Mesenchymal stem cell (in vitro differentiated cells and primary cell): ENCODE measurements at regions not wholly inside any gene's neighbourhood (a gene's known extent, or its start where the extent isn't known, plus 50 kb on each side); places are given as distances from the start of the nearest gene placed in this dataset.
"Not testable (repeated sequence)": the region's sequence is repeated elsewhere in the genome, so short reads cannot be mapped to it uniquely, and the experiment has no call there.

Experiments used
- DNase-seq: peaks from one replicate; pipeline ENCODE4 v3.0.0-alpha.2; 2013
- H2AFZ ChIP-seq: one replicate; pipeline ENCODE4 v1.6.1; 2013; ENCODE audit warnings: low read depth, mild to moderate bottlenecking, control low read depth, inconsistent platforms, low read length, moderate library complexity
- H2AK5ac ChIP-seq: 2 replicates; pipeline ENCODE4 v1.6.1; 2013; ENCODE audit warnings: low read length, moderate library complexity, mild to moderate bottlenecking, inconsistent platforms; ENCODE audit not compliant: severe bottlenecking
- H2BK120ac ChIP-seq: one replicate; pipeline ENCODE4 v1.6.1; 2013; ENCODE audit warnings: low read depth, mild to moderate bottlenecking, inconsistent platforms, low read length, moderate library complexity
- H2BK12ac ChIP-seq, 2 experiments: one replicate each; pipeline ENCODE4 v1.6.1; 2013; ENCODE audit warnings: inconsistent platforms in 2 of 2, low read length in 2 of 2, mild to moderate bottlenecking in 2 of 2, moderate library complexity in 2 of 2, control low read depth in 1 of 2
- H2BK15ac ChIP-seq: one replicate; pipeline ENCODE4 v1.6.1; 2013; ENCODE audit warnings: mild to moderate bottlenecking, low read depth, inconsistent platforms; ENCODE audit not compliant: poor library complexity, severe bottlenecking
- H2BK5ac ChIP-seq: 2 replicates; pipeline ENCODE4 v1.6.1; 2013; ENCODE audit warnings: low read depth, mild to moderate bottlenecking, low read length, control low read depth, inconsistent platforms; ENCODE audit not compliant: poor library complexity, severe bottlenecking
- H3K14ac ChIP-seq, 2 experiments: one replicate each; pipeline ENCODE4 v1.6.1; 2013; ENCODE audit warnings: inconsistent platforms in 2 of 2, low read length in 2 of 2, control low read depth in 1 of 2, mild to moderate bottlenecking in 1 of 2, moderate library complexity in 1 of 2
- H3K18ac ChIP-seq, 2 experiments: one replicate each; pipeline ENCODE4 v1.6.1; 2013; ENCODE audit warnings: inconsistent platforms in 2 of 2, low read length in 2 of 2, control low read depth in 1 of 2, low read depth in 1 of 2, mild to moderate bottlenecking in 1 of 2
- H3K23ac ChIP-seq, 2 experiments: one replicate each; pipeline ENCODE4 v1.6.1; 2013; ENCODE audit warnings: inconsistent platforms in 2 of 2, low read length in 2 of 2, mild to moderate bottlenecking in 2 of 2, moderate library complexity in 2 of 2, control low read depth in 1 of 2
- H3K27ac ChIP-seq: 2 replicates; pipeline ENCODE4 v1.5.1; 2013; ENCODE audit warnings: mild to moderate bottlenecking, moderate library complexity, low read length, control low read depth, inconsistent platforms; ENCODE audit not compliant: poor library complexity, severe bottlenecking
- H3K27me3 ChIP-seq, 2 experiments: 2 replicates each; pipeline versions ENCODE4 v1.6.1 to v1.7.0; 2013; ENCODE audit warnings: low read length in 2 of 2, mild to moderate bottlenecking in 2 of 2, moderate library complexity in 2 of 2, control low read depth in 1 of 2, inconsistent platforms in 1 of 2; ENCODE audit not compliant: control insufficient read depth in 1 of 2, insufficient read depth in 1 of 2
- H3K36me3 ChIP-seq, 2 experiments: 2 replicates each; pipeline versions ENCODE4 v1.6.1 to v1.7.0; 2013; ENCODE audit warnings: low read length in 2 of 2, control low read depth in 1 of 2, inconsistent platforms in 1 of 2, low read depth in 1 of 2, mild to moderate bottlenecking in 1 of 2; ENCODE audit not compliant: insufficient read depth in 2 of 2, control insufficient read depth in 1 of 2
- H3K4ac ChIP-seq, 2 experiments: one replicate each; pipeline ENCODE4 v1.6.1; 2013; ENCODE audit warnings: inconsistent platforms in 2 of 2, low read length in 2 of 2, mild to moderate bottlenecking in 2 of 2, moderate library complexity in 2 of 2, control low read depth in 1 of 2, low read depth in 1 of 2
- H3K4me1 ChIP-seq: 2 replicates; pipeline ENCODE4 v1.6.1; 2013; ENCODE audit warnings: low read depth, low read length, control low read depth; ENCODE audit not compliant: control insufficient read depth, insufficient read depth
- H3K4me2 ChIP-seq: 2 replicates; pipeline ENCODE4 v1.6.1; 2013; ENCODE audit warnings: low read length, mild to moderate bottlenecking, inconsistent platforms; ENCODE audit not compliant: poor library complexity, severe bottlenecking
- H3K4me3 ChIP-seq, 2 experiments: 2 replicates each; pipeline versions ENCODE4 v1.5.1 to v1.7.0; 2013; ENCODE audit warnings: low read length in 2 of 2, mild to moderate bottlenecking in 2 of 2, control low read depth in 1 of 2, low read depth in 1 of 2; ENCODE audit not compliant: insufficient read depth in 1 of 2
- H3K79me1 ChIP-seq: replicated peaks from 2 replicates; pipeline ENCODE4 v1.6.1; 2013; ENCODE audit warnings: mild to moderate bottlenecking, control low read depth, low read length, inconsistent platforms; ENCODE audit not compliant: poor library complexity, severe bottlenecking
- H3K9ac ChIP-seq: 2 replicates; pipeline ENCODE4 v1.7.0; 2013; ENCODE audit warnings: mild to moderate bottlenecking, low read length, moderate library complexity
- H3K9me3 ChIP-seq: 2 replicates; pipeline ENCODE4 v1.7.0; 2013; ENCODE audit warnings: mild to moderate bottlenecking, low read length; ENCODE audit not compliant: control insufficient read depth
- H4K8ac ChIP-seq: one replicate; pipeline ENCODE4 v1.6.1; 2013; ENCODE audit warnings: inconsistent platforms, mild to moderate bottlenecking, low read length, moderate library complexity
- H4K91ac ChIP-seq: one replicate; pipeline ENCODE4 v1.6.1; 2013; ENCODE audit warnings: mild to moderate bottlenecking, low read length, inconsistent platforms
- WGBS: methylation state at CpG from one replicate; pipeline ENCODE4 v1.1.7; 2013; ENCODE audit warnings: mixed read lengths; 5-methylcytosine and 5-hydroxymethylcytosine counted together

GRCh38 chr15:66634540-66634939 is 67.5 kb upstream of the SMAD6 start:
- Histone ChIP-seq H3K36me3 (no peaks in the 10 kb centered on the region), H2AK5ac (no peak overlapping the region), H3K4me3 (no peak overlapping the region), H3K27me3 (peaks cover 5 to 18% of the 10 kb centered on the region in 2 experiments), H4K91ac (peak overlapping the region; percentile 53), H2BK15ac (no peak overlapping the region), H2BK5ac (no peak overlapping the region), H3K9me3 (no peaks in the 10 kb centered on the region), H3K14ac (no peak overlapping the region), H3K18ac (no peak overlapping the region), H3K79me1 (no peaks in the 10 kb centered on the region), H2AFZ (no peak overlapping the region), H2BK120ac (no peak overlapping the region), H4K8ac (peak overlapping the region; percentile 36), H3K9ac (no peak overlapping the region), H3K4me1 (peaks cover 10% of the 10 kb centered on the region), H3K4ac (peak overlapping the region in 1 of 2 experiments; percentile 47), H3K23ac (no peak overlapping the region), H2BK12ac (peak overlapping the region in 1 of 2 experiments; percentile 61), H3K27ac (no peak overlapping the region), H3K4me2 (no peak overlapping the region)
- DNase-seq, result no peak
- WGBS, result 73% methylated on average over 5 of the region's 5 CpGs

GRCh38 chr15:66635006-66635405 is 67.0 kb upstream of the SMAD6 start:
- Histone ChIP-seq H4K8ac (no peak overlapping the region), H2BK5ac (no peak overlapping the region), H3K27ac (no peak overlapping the region), H4K91ac (no peak overlapping the region), H2AFZ (no peak overlapping the region), H3K4me2 (no peak overlapping the region), H3K4ac (no peak overlapping the region), H2BK15ac (no peak overlapping the region), H3K36me3 (no peaks in the 10 kb centered on the region), H2BK12ac (peak overlapping the region in 1 of 2 experiments; percentile 39), H3K18ac (no peak overlapping the region), H3K23ac (no peak overlapping the region), H3K4me1 (peaks cover 10% of the 10 kb centered on the region), H2AK5ac (no peak overlapping the region), H2BK120ac (no peak overlapping the region), H3K14ac (no peak overlapping the region), H3K9me3 (no peaks in the 10 kb centered on the region), H3K9ac (no peak overlapping the region), H3K79me1 (no peaks in the 10 kb centered on the region), H3K27me3 (peaks cover 5 to 18% of the 10 kb centered on the region in 2 experiments), H3K4me3 (no peak overlapping the region)
- WGBS, result 57% methylated on average over 4 of the region's 5 CpGs
- DNase-seq, result no peak

GRCh38 chr15:66635817-66636216 is 66.2 kb upstream of the SMAD6 start:
- H2BK15ac ChIP-seq, result no peak overlapping the region
- no peak overlapping the region for H3K23ac ChIP-seq
- no peaks in the 10 kb centered on the region for H3K9me3 ChIP-seq
- DNase-seq, result no peak
- no peak overlapping the region for H4K91ac ChIP-seq
- peaks cover 8% of the 10 kb centered on the region for H3K4me1 ChIP-seq
- no peak overlapping the region for H2AK5ac ChIP-seq
- WGBS, result 71% methylated on average over 3 of the region's 4 CpGs
- peak overlapping the region in 1 of 2 experiments; percentile 80 for H3K18ac ChIP-seq
- H3K4ac ChIP-seq, result no peak overlapping the region
- no peak overlapping the region for H3K4me2 ChIP-seq
- H4K8ac ChIP-seq, result no peak overlapping the region
- no peaks in the 10 kb centered on the region for H3K36me3 ChIP-seq
- peak overlapping the region in 1 of 2 experiments; percentile 63 for H3K14ac ChIP-seq
- no peak overlapping the region for H3K4me3 ChIP-seq
- no peak overlapping the region for H3K9ac ChIP-seq
- no peak overlapping the region for H2BK120ac ChIP-seq
- H3K27me3 ChIP-seq, result peaks cover 5 to 18% of the 10 kb centered on the region in 2 experiments
- peak overlapping the region in 1 of 2 experiments; percentile 17 for H2BK12ac ChIP-seq
- H2BK5ac ChIP-seq, result no peak overlapping the region
- no peaks in the 10 kb centered on the region for H3K79me1 ChIP-seq
- H2AFZ ChIP-seq, result no peak overlapping the region
- H3K27ac ChIP-seq, result no peak overlapping the region

- H2AFZ ChIP-seq, H3K79me1 ChIP-seq, H2BK120ac ChIP-seq, H3K27ac ChIP-seq, H3K36me3 ChIP-seq, H3K9me3 ChIP-seq, H3K23ac ChIP-seq, H2BK5ac ChIP-seq, H2BK12ac ChIP-seq, H3K18ac ChIP-seq, H4K8ac ChIP-seq, H2AK5ac ChIP-seq, H3K4me2 ChIP-seq, H3K4me3 ChIP-seq, H3K4me1 ChIP-seq, DNase-seq, H3K9ac ChIP-seq, H3K14ac ChIP-seq, H3K4ac ChIP-seq: not testable (repeated sequence)
- 97% methylated on average over 9 of the region's 9 CpGs for WGBS
- Histone ChIP-seq H3K27me3 (peaks cover 5 to 18% of the 10 kb centered on the region in 2 experiments), H2BK15ac (peak overlapping the region; percentile 85), H4K91ac (peak overlapping the region; percentile 21)
Measured at GRCh38 chr15:66637044-66637443, 65.0 kb upstream of the SMAD6 start.
